Hepatocyte (in vitro differentiated cells): ENCODE measurements at regions not wholly inside any gene's neighbourhood (a gene's known extent, or its start where the extent isn't known, plus 50 kb on each side); places are given as distances from the start of the nearest gene placed in this dataset.

ENCODE experiments used
- CTCF ChIP-seq: fragments of 200-600 bp; sonication (generic); IDR thresholded peaks from 2 replicates; pipeline ENCODE4 v1.5.1; 2016; ENCODE audit warnings: antibody characterized with exemption, mild to moderate bottlenecking; ENCODE audit not compliant: poor library complexity
- EZH2 ChIP-seq: fragments of 200-600 bp; sonication (generic); IDR thresholded peaks from 2 replicates; pipeline ENCODE4 v1.6.1; 2016; ENCODE audit warnings: antibody characterized with exemption, mild to moderate bottlenecking, borderline replicate concordance
- EZH2phosphoT487 ChIP-seq: fragments of 200-600 bp; sonication (generic); IDR thresholded peaks from one replicate; pipeline ENCODE4 v1.6.1; 2018; ENCODE audit warnings: antibody characterized with exemption, mild to moderate bottlenecking, low read depth, moderate library complexity; ENCODE audit not compliant: unreplicated experiment, severe bottlenecking

- no peak for TF ChIP-seq CTCF
- TF ChIP-seq EZH2, result no peak
- no peak for TF ChIP-seq EZH2phosphoT487
Observed at GRCh38 chr2:103293742-103294077, 531.9 kb downstream of the TMEM182 start.
